H1 (cell line): ENCODE measurements at regions not wholly inside any gene's neighbourhood (a gene's known extent, or its start where the extent isn't known, plus 50 kb on each side); places are given as distances from the start of the nearest gene placed in this dataset.

ENCODE experiments used
- ASH2L ChIP-seq: fragments of 200-600, 300-600 bp; sonication (generic); IDR thresholded peaks from one replicate; pipeline ENCODE4 v1.7.1; 2017; ENCODE audit warnings: low read length
- CHD7 ChIP-seq: fragments of 300-600 bp; sonication (generic); IDR thresholded peaks from 2 replicates; pipeline ENCODE4 v1.7.1; 2012; ENCODE audit warnings: low read length, moderate library complexity, mild to moderate bottlenecking, inconsistent platforms; ENCODE audit not compliant: insufficient replicate concordance
- E2F6 ChIP-seq: IDR thresholded peaks from 2 replicates; pipeline ENCODE4 v1.6.1; 2012; ENCODE audit warnings: inconsistent platforms
- EGR1 ChIP-seq: IDR thresholded peaks from 2 replicates; pipeline ENCODE4 v1.6.1; 2011; ENCODE audit warnings: low read depth, low read length, borderline replicate concordance
- SIN3A ChIP-seq, 2 experiments: IDR thresholded peaks in 1 of 2; conservative IDR thresholded peaks in 1 of 2; 2 replicates each; pipeline ENCODE4 v1.6.1; 2011 to 2012; ENCODE audit warnings: low read length in 2 of 2, improper control_type of control experiment in 1 of 2, low read depth in 1 of 2, mild to moderate bottlenecking in 1 of 2
- SUZ12 ChIP-seq: fragments of 200-600 bp; sonication (generic); IDR thresholded peaks from 2 replicates; pipeline ENCODE4 v1.6.1; 2012; ENCODE audit warnings: mild to moderate bottlenecking, inconsistent platforms, low read length, moderate library complexity, mixed read lengths
- TAF7 ChIP-seq: optimal IDR thresholded peaks from 2 replicates; pipeline ENCODE3; 2011; ENCODE audit warnings: low read depth, mild to moderate bottlenecking, inconsistent platforms, low read length, moderate library complexity, borderline replicate concordance

GRCh38 chr6:50259903-50260302 lies 210.2 kb upstream of the DEFB112 start (continued):
- TF ChIP-seq CHD7 (no peak), EGR1 (no peak), E2F6 (no peak), SUZ12 (no peak), ASH2L (no peak), SIN3A (conservative IDR thresholded peaks at IDR 0.05 in 1 of 2, IDR thresholded peaks at IDR 0.05 in 1 of 2; ENCODE audit: low read depth in 1 of 2, low read length in 2 of 2) (no peak), TAF7 (no peak)
